Endothelial cell of umbilical vein (primary cell): ENCODE measurements at regions not wholly inside any gene's neighbourhood (a gene's known extent, or its start where the extent isn't known, plus 50 kb on each side); places are given as distances from the start of the nearest gene placed in this dataset.

Experiments used
- BruUV-seq: library from RNA; stranded (reverse); fragments of 400-500 nt; replicated peaks from 2 replicates; lab custom pipeline; 2021; lab: Mats Ljungman, UMichigan
- CTCF ChIA-PET: fragments of 300-600, 350-600 bp; sonication (Branson Sonifier 250); formaldehyde crosslinking; loops from one replicate; lab custom pipeline; 2021; ENCODE audit warnings: antibody characterized with exemption, inconsistent platforms; lab: Charles Lee
- POLR2A ChIA-PET: fragments of 300-600, 350-600 bp; sonication (Branson Sonifier 250); formaldehyde crosslinking; loops from one replicate; lab custom pipeline; 2021; ENCODE audit warnings: antibody characterized with exemption, inconsistent platforms; lab: Charles Lee
- DNase-seq: peaks from one replicate; pipeline ENCODE4 v3.0.0-alpha.2; 2011; ENCODE audit warnings: low read depth, low spot score
- FAIRE-seq: peaks from 2 replicates; lab custom pipeline; 2011; peaks lifted over from hg19 to GRCh38; lab: Jason Lieb, UNC
- H2AFZ ChIP-seq: 2 replicates; pipeline ENCODE4 v1.6.0; 2012; ENCODE audit warnings: low read depth, low read length, control low read depth, inconsistent platforms
- H3K27ac ChIP-seq: 2 replicates; pipeline ENCODE4 v1.5.1; 2011; ENCODE audit warnings: low read depth, mild to moderate bottlenecking, control low read depth, low read length, moderate library complexity; ENCODE audit not compliant: insufficient read depth
- H3K27me3 ChIP-seq, 2 experiments: 2 replicates each; pipeline versions ENCODE4 v1.6.0 to v1.6.1; 2011; ENCODE audit warnings: low read length in 2 of 2, mixed read lengths in 1 of 2; ENCODE audit not compliant: control insufficient read depth in 2 of 2, insufficient read depth in 2 of 2
- H3K36me3 ChIP-seq, 2 experiments: 2 replicates in 1 of 2; 3 replicates in 1 of 2; pipeline ENCODE4 v1.5.1; 2011; ENCODE audit warnings: low read length in 2 of 2, mild to moderate bottlenecking in 1 of 2, moderate library complexity in 1 of 2; ENCODE audit not compliant: control insufficient read depth in 2 of 2, insufficient read depth in 2 of 2; ENCODE audit errors: extremely low read depth in 1 of 2
- H3K4me1 ChIP-seq: 3 replicates; pipeline ENCODE4 v1.5.1; 2011; ENCODE audit warnings: mild to moderate bottlenecking, low read length; ENCODE audit not compliant: control insufficient read depth, insufficient read depth; ENCODE audit errors: extremely low read depth
- H3K4me2 ChIP-seq: 2 replicates; pipeline ENCODE4 v1.6.1; 2011; ENCODE audit warnings: low read length, control low read depth, mixed read lengths; ENCODE audit not compliant: insufficient read depth
- H3K4me3 ChIP-seq, 3 experiments: fragments of 200-600 bp in 1 of 3; sonication (generic), shearing (Covaris generic) in 1 of 3; replicated peaks in 1 of 3; 2 replicates each; pipeline ENCODE4 v1.5.1; 2011 to 2016; ENCODE audit warnings: control low read depth in 3 of 3, low read length in 3 of 3, mild to moderate bottlenecking in 2 of 3, inconsistent platforms in 1 of 3, low read depth in 1 of 3, moderate library complexity in 1 of 3; ENCODE audit not compliant: insufficient read depth in 1 of 3
- H3K79me2 ChIP-seq: 2 replicates; pipeline ENCODE4 v1.6.0; 2012; ENCODE audit warnings: low read length, inconsistent platforms; ENCODE audit not compliant: control insufficient read depth, insufficient read depth
- H3K9ac ChIP-seq: replicated peaks from 2 replicates; pipeline ENCODE3; 2011; ENCODE audit warnings: low read length, control low read depth; ENCODE audit not compliant: insufficient read depth; ENCODE audit errors: extremely low read depth
- H3K9me1 ChIP-seq: replicated peaks from 3 replicates; pipeline ENCODE4 v1.6.0; 2011; ENCODE audit warnings: mild to moderate bottlenecking, low read length; ENCODE audit not compliant: control insufficient read depth, insufficient read depth; ENCODE audit errors: extremely low read depth
- H3K9me3 ChIP-seq: replicated peaks from 2 replicates; pipeline ENCODE4 v1.5.1; 2012; ENCODE audit warnings: low read length, inconsistent platforms; ENCODE audit not compliant: control insufficient read depth, insufficient read depth
- H4K20me1 ChIP-seq: replicated peaks from 2 replicates; pipeline ENCODE3; 2011; ENCODE audit warnings: mild to moderate bottlenecking, low read length; ENCODE audit not compliant: control insufficient read depth, insufficient read depth; ENCODE audit errors: extremely low read depth
- CTCF ChIP-seq, 2 donors: IDR thresholded peaks; 1 replicate in 1 of 2; 2 replicates in 1 of 2; pipeline ENCODE4 v1.5.1; 2011; ENCODE audit warnings: low read length in 2 of 2, mild to moderate bottlenecking in 2 of 2, moderate library complexity in 2 of 2, control low read depth in 1 of 2, inconsistent platforms in 1 of 2, low read depth in 1 of 2; ENCODE audit not compliant: insufficient read depth in 1 of 2; ENCODE audit errors: extremely low read depth in 1 of 2
- EZH2 ChIP-seq: IDR thresholded peaks from 2 replicates; pipeline ENCODE4 v1.6.1; 2012; ENCODE audit warnings: borderline replicate concordance, low read depth, mild to moderate bottlenecking, moderate library complexity, low read length, inconsistent platforms; ENCODE audit not compliant: severe bottlenecking
- FOS ChIP-seq: IDR thresholded peaks from 2 replicates; pipeline ENCODE4 v1.6.1; 2011; ENCODE audit warnings: mild to moderate bottlenecking, low read length, moderate library complexity, borderline replicate concordance; ENCODE audit not compliant: insufficient read depth
- GATA2 ChIP-seq: IDR thresholded peaks from 2 replicates; pipeline ENCODE4 v1.7.0; 2011; ENCODE audit warnings: low read depth, mild to moderate bottlenecking, moderate library complexity, mixed read lengths, low read length; ENCODE audit not compliant: insufficient read length, insufficient read depth
- JUN ChIP-seq: IDR thresholded peaks from 2 replicates; pipeline ENCODE4 v1.6.1; 2011; ENCODE audit warnings: borderline replicate concordance, low read depth; ENCODE audit not compliant: insufficient read length, insufficient read depth
- MAX ChIP-seq: IDR thresholded peaks from 2 replicates; pipeline ENCODE4 v1.6.1; 2011; ENCODE audit not compliant: insufficient read depth, insufficient read length
- MYC ChIP-seq: IDR thresholded peaks from one replicate; pipeline ENCODE4 v1.6.1; 2011; ENCODE audit warnings: mild to moderate bottlenecking, low read depth, low read length
- POLR2A ChIP-seq: IDR thresholded peaks from 2 replicates; pipeline ENCODE4 v1.6.1; 2012; ENCODE audit warnings: low read depth, mild to moderate bottlenecking, control low read depth, low read length
- POLR2AphosphoS5 ChIP-seq: IDR thresholded peaks from 2 replicates; pipeline ENCODE4 v1.6.1; 2012; ENCODE audit warnings: low read depth, mild to moderate bottlenecking, control low read depth, low read length, moderate library complexity; ENCODE audit not compliant: insufficient read depth
- dilution Hi-C: fragments of 300-500 bp; cut with MboI; formaldehyde crosslinking; loops from one replicate; pipeline ENCODE4 v1.15.0; 2019; ENCODE audit warnings: low sequenced_read_pairs; ENCODE audit not compliant: extremely low pct_ligation_motif_present
- intact Hi-C: fragments of 100-400 bp; cut with micrococcal nuclease; formaldehyde crosslinking; loops from one replicate; pipeline ENCODE4 v1.10.0; 2022

- TF ChIP-seq MAX (no peak), JUN (no peak), FOS (no peak)
- Histone ChIP-seq H3K9ac (no peak overlapping the region), H3K27me3 (peaks cover 0 to 7% of the 10 kb centered on the region in 2 experiments), H4K20me1 (no peaks in the 10 kb centered on the region), H3K9me3 (no peaks in the 10 kb centered on the region), H3K4me2 (no peak overlapping the region), H3K4me3 (no peak overlapping the region), H3K36me3 (no peaks in the 10 kb centered on the region), H3K27ac (no peak overlapping the region), H3K79me2 (no peaks in the 10 kb centered on the region), H3K9me1 (no peaks in the 10 kb centered on the region), H2AFZ (no peak overlapping the region), H3K4me1 (no peaks in the 10 kb centered on the region)
- CTCF ChIA-PET: no interaction called here
- BruUV-seq: no TSS peak
- POLR2A ChIA-PET: no interaction called here
- DNase-seq: no peak
- FAIRE-seq: no peak
- dilution Hi-C loops: no loop called here
- intact Hi-C loops: no loop called here
These were observed 263.1 kb upstream of the KLF3 start for GRCh38 chr4:38400946-38401345.

GRCh38 chr4:38406243-38406642, 257.8 kb upstream of the KLF3 start:
- ChIA-PET CTCF (no interaction called here), POLR2A (no interaction called here)
- intact Hi-C loops: no loop called here

More at GRCh38 chr4:38406243-38406642, 257.8 kb upstream of the KLF3 start:
- Histone ChIP-seq H3K36me3 (no peaks in the 10 kb centered on the region), H3K27me3 (peaks cover 2 to 4% of the 10 kb centered on the region in 2 experiments), H3K9me1 (no peaks in the 10 kb centered on the region), H3K9ac (no peak overlapping the region), H4K20me1 (no peaks in the 10 kb centered on the region), H3K4me3 (no peak overlapping the region), H3K9me3 (no peaks in the 10 kb centered on the region), H3K4me1 (no peaks in the 10 kb centered on the region), H3K27ac (no peak overlapping the region), H2AFZ (no peak overlapping the region), H3K4me2 (no peak overlapping the region), H3K79me2 (no peaks in the 10 kb centered on the region)
- TF ChIP-seq POLR2AphosphoS5: no peak
- no peak for TF ChIP-seq EZH2
- no peak for TF ChIP-seq CTCF (IDR thresholded peaks at IDR 0.05; ENCODE audit: extremely low read depth in 1 of 2, insufficient read depth in 1 of 2, low read depth in 1 of 2, low read length in 2 of 2)
- no peak for TF ChIP-seq POLR2A
- TF ChIP-seq FOS: no peak
- TF ChIP-seq MYC: no peak
- TF ChIP-seq GATA2: no peak
- TF ChIP-seq JUN: no peak
- no peak for TF ChIP-seq MAX
- DNase-seq (no peak), FAIRE-seq (no peak)
- dilution Hi-C loops: no loop called here
- BruUV-seq: no TSS peak
